D721Med (cell line): ENCODE measurements at regions not wholly inside any gene's neighbourhood (a gene's known extent, or its start where the extent isn't known, plus 50 kb on each side); places are given as distances from the start of the nearest gene placed in this dataset.

Experiments
- DNase-seq: peaks from one replicate; pipeline ENCODE4 v3.0.0; 2011; ENCODE audit warnings: low spot score; ENCODE audit not compliant: insufficient read length
- FAIRE-seq: peaks from 2 replicates; lab custom pipeline; 2011; peaks lifted over from hg19 to GRCh38; lab: Jason Lieb, UNC
- TF ChIP-seq, protein P1 (sequence below): IDR thresholded peaks from 2 replicates; pipeline ENCODE4 v1.5.1; 2012; ENCODE audit warnings: mild to moderate bottlenecking, control low read depth; ENCODE audit not compliant: insufficient read depth; ENCODE audit errors: missing control alignments

DNA sequence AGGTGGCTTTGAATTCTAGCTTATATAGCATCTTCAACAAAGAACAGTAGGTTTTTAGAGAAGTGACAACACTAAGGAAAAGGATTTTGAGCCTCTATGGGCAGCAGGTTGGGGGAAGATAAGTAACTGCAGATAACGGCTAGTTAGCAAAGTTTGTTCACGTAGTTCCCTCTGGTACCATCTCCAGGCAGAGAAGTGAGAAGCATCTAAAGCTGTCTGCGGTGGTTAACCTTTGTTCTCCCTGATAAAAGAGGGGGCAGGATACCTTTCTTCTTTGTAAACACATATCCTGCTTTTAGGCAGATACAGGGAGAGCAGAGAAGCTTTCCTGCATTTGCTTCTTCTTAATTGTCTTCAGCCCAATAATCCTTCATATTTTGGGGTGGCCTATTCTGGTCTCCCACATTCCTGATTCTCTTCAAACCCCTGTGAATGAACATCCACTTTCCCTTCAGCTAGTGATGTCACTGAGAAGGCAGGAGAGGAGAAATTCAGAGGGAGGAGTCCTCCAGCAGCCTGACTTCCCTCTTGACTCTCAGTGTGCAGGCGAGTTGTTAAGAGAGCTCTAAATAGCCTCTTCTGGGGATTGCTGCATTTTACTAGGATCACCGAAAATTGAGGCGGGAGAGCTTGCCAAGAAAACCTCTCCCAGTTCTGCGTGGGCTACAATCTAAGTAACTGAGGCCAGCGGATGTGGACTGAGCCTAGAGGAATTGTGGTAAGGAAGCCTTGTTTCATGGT, 393.7 kb upstream of the C2CD4B start:
- no peak for FAIRE-seq
- TF ChIP-seq, protein P1, sequence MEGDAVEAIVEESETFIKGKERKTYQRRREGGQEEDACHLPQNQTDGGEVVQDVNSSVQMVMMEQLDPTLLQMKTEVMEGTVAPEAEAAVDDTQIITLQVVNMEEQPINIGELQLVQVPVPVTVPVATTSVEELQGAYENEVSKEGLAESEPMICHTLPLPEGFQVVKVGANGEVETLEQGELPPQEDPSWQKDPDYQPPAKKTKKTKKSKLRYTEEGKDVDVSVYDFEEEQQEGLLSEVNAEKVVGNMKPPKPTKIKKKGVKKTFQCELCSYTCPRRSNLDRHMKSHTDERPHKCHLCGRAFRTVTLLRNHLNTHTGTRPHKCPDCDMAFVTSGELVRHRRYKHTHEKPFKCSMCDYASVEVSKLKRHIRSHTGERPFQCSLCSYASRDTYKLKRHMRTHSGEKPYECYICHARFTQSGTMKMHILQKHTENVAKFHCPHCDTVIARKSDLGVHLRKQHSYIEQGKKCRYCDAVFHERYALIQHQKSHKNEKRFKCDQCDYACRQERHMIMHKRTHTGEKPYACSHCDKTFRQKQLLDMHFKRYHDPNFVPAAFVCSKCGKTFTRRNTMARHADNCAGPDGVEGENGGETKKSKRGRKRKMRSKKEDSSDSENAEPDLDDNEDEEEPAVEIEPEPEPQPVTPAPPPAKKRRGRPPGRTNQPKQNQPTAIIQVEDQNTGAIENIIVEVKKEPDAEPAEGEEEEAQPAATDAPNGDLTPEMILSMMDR = no peak
- DNase-seq = no peak

DNA sequence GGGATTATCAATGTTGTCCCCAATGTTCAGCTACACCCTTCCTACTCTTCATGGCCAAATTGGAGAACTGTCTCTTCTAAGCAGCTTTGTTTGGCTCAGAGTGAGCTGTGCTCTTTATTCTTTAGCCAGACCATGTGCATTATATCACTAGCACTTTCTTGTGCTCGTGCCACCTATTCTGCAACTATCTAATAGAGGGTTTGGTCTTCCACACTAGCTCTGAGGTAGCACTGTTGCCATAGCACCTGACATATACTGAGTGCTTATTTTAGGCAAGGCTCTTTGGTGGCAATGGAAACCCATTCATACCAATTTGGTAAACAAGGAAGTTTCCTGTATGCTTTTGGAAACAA, 394.3 kb upstream of the C2CD4B start:
- FAIRE-seq (no peak), DNase-seq (no peak)
- TF ChIP-seq, protein P1 = no peak

DNA sequence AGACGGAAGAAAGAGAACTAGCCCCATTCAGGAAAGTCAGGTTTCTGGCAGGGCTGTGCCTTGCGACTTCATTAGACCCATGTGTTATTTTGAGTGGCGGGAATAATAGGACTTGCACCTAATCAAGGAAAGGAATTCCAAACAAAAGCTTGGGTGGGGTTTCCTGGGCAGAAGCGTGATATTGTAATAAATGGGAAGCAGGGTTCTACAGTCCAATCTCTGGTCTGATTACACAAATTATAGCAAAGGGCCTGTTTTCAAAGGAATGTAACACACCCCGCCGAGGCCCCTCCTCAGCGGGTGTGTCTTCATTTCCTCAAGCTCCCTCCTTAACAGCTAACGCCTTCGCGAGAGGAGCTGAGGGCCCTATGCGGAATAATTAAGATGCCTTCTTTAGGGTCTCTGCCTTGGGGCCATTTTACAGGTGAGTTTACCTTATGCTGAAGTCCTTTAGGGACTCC, 396.0 kb upstream of the C2CD4B start:
- FAIRE-seq = no peak
- no peak for DNase-seq
- TF ChIP-seq, protein P1 = no peak

DNA sequence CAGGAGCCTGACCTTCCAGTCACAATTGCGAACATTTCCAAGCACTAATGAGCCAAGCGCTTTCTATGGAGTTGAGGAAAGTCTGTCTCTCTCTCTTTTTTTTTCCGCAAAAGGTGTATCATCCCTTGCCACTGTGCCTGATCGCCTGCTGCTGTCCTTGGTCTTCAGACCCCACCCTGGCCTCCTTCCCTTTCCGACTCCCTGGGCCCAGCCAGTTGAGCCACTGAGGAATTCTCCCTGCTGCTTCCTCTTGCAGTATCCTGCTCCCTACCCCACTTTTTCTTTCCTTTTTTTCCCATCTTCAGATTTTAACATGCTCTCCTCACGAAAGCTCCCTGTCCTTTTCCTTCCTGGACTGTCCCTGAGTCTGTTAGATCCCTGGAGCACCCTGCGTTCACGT, 396.5 kb upstream of the C2CD4B start:
- TF ChIP-seq, protein P1 = no peak
- FAIRE-seq (no peak), DNase-seq (no peak)

DNA sequence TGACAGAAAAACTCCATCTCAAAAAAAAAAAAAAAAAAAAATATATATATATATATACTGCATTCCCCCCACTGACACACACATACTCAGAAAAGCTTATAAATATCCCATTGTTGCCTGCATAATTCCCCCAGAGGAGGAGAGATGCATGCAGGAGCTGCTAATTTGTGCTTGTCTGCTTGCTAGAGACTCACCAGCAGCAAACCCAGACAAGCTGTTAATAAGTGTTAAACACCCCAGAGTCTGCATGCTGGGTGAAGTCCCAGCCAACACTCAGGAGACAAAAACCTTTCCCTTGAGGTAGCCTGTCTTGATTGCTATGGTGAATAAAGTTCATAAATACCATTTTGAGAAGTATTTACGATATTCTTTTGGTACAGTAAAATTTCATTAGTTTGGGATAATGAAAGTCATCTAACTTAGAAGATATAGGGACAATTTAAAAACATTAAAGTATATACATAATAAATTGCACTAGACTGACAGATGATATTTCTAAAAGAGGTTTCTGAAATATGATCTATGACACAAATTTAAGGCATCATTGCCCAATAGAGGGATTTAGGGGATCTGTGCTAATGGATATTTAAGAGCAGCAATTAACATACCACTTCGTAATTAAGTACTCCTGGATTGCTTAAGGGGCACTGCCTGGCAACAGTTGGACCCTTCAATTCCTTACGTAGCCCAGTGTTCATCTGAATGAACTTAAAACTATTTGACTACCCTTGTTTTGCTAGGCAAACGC, 400.0 kb upstream of the C2CD4B start:
- FAIRE-seq = no peak
- TF ChIP-seq, protein P1 = no peak
- DNase-seq = no peak

DNA sequence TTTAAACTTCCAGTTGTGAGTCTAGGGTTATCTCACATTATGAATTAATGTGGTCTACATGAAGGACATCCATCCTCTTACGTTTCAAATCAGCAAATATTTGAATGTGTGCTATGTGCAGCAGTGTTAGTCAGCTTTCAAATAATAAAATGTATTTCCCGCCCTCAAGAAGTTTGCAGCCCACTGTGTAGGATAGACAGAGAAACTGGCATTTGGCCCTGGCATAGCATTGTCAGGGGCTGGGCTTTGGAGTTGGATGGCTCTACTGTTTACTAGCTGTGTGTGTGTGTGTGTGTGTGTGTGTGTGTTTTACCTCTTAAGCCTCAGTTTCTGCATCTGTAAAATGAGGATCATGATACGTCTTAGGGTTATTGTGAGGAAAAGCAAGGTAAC, 400.5 kb upstream of the C2CD4B start:
- TF ChIP-seq, protein P1 = no peak
- no peak for DNase-seq
- no peak for FAIRE-seq

DNA sequence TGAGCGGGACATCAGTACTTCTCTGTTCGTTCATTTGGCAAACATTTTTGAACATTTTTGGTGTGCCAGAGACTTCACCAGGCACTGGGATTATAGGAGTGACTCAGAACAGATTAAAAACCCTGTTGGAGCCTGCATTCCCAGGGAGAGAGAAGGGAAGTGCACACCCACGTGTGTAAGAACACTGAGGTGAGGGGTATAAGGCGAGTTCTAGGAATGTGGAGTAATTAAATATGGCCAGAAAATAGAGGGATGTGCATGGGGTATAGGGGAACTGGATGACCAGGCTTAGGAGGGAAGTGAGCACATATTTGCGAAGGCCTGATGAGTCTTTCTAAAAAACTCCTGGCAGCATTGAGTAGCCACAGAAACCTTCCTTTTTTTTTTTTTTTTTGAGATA, 401.2 kb upstream of the C2CD4B start:
- no peak for DNase-seq
- no peak for FAIRE-seq
- TF ChIP-seq, protein P1 = no peak
